SH-SY5Y (cell line): ENCODE measurements at regions not wholly inside any gene's neighbourhood (a gene's known extent, or its start where the extent isn't known, plus 50 kb on each side); places are given as distances from the start of the nearest gene placed in this dataset.

Source experiments
- GATA2 ChIP-seq: IDR thresholded peaks from 2 replicates; pipeline ENCODE4 v1.6.1; 2011; ENCODE audit warnings: mild to moderate bottlenecking, low read depth, low read length
- GATA3 ChIP-seq: IDR thresholded peaks from 2 replicates; pipeline ENCODE4 v1.6.1; 2011; ENCODE audit warnings: low read depth, mild to moderate bottlenecking, low read length, moderate library complexity

- no peak for TF ChIP-seq GATA3
- no peak for TF ChIP-seq GATA2
Measured at GRCh38 chr4:19438233-19438632, 813.5 kb upstream of the SLIT2 start.
